ENCODE measurements at regions not wholly inside any gene's neighbourhood (a gene's known extent, or its start where the extent isn't known, plus 50 kb on each side); places are given as distances from the start of the nearest gene placed in this dataset.

DNA sequence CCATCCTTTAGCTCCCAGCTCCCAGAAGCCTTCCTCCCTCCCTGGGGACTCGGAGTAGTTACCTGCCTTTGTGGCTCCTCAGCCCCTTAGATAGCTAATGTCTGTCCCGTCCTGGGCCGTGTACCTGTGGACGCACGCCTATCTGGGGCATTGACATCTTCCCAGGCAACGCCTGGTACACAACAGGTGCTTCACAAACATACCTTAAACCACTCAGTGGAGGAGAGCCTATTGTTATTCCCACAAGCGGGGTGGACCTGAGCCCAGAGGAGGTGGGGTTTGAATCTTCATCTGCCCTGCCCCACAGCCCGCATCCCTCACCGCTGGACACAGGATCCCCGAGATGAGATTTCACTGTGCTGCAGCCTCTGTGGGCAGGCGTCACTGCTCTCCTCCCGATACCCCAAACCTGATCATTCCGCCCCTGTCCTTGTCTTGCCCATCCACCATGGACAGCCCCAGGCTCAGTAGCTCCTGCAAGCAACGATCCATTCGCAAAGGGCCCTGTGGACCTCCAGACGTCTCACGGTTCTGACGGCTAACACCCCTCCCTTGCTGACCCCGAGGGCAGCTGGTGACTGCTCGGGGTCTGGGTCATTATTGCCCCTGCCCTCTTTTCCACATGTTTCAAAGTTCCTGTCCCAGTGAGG lies 73.8 kb upstream of the SHISAL1 start:
- DNase-seq = no peak

DNA sequence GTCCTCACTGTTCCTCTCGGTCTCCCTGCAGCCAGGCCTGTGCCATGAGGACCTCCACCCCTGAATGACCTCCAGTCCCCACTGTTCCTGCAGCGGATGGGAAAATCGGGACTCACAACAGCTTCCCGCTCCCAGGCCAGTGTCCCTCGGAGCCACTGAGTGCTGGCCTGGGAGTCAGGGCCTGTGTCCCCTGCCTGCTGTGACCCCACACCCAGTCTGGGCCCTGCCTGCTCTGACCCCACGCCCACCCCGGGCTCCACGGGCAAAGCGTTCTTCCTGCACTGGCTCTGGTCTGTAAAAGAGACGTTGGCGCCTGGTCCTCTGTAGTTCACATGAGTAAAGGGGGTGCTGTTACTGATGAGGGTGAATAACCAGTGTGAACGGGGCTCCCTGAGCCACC lies 73.0 kb upstream of the SHISAL1 start:
- DNase-seq = no peak

DNA sequence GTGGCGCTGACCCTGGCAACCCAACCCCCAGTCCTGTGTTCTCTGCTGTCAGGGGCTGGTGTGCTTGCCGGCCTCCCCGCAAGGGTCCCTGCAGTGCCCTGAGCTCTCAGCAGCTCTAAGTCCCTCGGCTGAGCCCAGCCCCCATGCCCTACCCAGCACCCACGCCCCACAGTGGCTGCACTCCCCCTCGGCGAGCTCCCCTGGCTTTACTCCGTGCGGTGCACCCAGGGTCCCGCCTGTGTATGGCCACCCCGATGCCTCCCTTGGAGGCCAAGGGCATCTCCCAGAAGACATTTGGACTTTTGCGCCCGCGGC lies 72.5 kb upstream of the SHISAL1 start:
- no peak for DNase-seq

DNA sequence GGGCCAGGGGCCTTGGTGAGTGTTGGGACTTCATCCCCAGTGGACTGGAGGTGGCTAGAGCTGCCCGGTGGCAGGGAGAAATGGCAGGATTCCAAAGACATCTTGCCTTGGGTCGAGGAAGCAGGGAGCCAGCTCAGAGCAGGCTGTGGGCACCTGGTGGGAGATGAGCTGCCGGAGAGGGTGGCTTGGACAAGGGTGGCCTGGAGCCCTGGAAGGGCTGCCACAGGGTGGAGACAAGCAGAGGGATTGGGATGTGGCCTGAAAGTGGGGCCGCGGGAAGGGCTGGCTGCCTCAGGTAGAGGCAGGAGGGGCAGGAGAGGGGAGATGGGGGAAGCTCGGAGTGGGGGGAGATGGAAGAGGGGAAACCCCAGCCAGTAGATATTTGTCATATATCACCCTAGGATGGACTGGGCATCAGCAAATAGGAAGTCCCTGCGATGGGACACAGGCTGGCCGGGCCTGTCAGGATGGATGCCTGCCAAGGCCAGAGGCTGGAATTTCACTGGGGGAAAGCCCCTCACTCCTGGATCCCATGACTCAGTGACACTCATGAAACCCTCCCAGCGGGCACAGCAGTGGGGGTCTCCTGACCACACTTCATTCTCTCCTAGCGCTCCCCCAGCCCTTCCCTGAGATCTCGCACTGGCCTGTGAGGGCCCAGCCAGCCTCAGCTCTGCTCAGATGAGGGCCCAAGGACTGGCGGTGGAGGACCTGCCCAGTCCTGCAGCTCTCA lies 72.0 kb upstream of the SHISAL1 start:
- no peak for DNase-seq

DNA sequence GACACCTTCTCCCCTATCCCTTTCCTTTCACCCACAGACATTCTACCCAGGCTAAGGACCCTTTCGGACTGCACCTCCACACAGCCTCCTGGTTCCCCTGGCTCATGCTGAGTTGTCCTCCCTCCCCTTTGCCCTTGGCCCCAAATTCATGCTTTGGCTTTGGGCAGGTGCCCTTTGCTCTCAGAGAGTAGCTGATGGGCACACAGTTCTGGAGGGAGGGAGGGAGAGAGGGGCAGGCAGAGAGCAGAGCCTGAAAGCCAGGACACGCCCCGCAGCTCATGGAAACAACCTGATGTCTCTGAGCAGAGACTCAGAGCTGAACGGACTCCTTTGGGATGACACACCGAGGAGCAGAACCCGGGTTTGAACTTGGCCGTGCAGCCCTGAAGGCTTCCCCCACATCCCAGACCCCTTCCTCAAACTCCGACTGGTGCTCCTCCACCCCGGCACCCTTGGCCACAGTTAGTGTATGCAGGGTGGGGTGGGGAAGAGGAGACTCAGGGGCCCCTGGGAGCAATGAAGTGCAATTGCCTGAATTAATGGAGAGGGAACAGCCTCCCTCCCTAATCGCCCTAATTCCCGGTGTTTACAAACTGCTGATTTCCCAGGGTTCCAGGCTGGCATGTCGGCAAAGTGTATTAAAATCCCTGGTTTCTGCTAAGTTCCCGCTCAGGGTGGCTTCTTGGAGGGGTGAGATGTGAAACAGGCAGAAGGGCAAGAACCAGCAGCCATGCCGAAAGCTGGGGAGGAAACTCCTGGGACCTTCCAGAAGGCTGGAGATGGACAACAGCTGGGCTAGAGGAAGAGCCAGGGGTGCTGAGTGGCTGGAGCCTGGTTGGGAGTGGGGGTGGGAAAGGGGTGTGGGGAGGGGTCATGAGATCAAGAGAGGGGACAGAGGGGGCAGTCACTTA lies 71.2 kb upstream of the SHISAL1 start:
- DNase-seq = no peak

DNA sequence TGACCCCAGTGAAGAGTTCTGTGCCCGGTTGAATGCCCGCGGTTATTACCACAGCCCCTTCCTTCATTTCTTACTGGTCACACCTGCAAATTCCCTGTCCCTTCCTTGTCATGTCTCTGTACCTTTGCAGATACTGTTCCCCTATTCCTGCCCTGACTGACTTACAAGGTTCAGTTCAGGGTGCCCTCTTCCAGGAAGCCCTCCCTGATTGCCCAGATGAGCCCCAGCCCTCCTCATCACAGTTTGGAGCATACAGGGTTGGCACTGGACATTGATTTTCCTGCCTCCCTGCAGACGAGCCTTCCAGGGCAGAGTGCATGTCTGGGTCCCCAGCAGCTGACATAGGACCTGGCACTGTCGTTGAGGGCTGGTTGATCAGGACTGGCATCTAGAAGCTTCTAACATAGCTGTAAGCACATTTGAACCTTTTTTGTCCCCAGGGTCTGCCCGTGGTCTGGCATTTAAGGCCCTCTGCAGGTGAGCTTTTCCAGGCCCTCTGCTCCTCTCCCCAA lies 70.4 kb upstream of the SHISAL1 start:
- no peak for DNase-seq

DNA sequence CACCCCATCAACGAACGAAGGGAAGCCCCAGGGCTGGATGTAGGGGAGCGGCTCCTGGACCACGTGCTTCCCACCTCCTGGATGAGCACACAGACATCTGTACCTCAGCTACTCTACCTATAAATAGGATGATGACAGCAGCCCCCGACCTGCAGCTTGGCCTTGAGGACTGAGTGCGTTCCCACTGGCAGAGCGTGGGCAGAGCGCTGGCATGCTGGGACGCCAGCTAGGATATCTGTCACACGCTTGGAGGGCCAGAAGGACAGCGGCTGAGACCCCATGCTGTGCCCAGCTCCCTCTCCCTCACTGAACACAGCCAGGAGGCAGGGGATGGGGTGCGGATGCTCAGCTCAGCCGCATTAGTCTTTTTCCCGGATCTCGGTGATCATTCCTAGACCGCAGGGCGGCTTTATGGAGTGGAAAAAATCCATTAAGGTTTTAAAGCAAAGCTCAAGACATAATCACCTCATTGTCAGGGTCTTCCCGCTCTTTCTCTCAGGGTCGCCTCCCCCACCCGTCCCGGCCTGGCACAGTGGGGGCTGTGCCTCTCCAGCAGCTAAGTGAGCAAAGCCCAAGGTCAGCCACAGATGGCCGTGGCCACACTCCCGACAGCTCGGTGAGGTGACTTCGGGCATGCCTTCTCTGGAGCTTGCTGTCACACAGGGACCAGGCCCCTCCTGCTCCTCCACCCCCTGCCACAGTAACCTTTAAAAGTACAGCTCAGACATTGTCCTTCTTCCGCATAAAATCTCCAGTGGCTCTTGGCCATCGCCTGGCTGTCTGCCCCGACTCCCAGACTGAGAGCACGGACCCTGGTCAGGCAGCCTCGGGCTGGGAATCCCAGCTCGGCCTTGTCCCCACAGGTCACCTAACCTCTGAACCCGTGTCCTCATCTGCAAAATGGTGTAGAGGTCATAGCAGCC lies 69.6 kb upstream of the SHISAL1 start:
- no peak for DNase-seq

DNA sequence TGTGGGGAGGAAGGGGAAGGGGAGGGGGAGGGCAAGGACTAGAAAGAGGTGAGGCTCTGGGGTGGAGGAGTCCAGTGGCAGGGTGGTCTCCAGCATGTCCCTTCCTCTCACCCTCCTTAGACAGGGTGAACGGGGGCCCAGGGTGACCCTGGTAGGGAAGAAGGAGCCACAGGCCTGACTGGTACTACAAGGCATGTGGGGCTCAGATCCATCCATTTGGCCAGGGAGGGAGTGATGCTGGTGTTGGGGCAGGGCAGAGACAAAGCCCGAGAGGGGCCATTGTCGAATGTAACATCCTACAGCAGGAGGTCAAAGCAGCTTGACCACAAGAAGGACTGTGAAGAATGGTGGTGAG lies 69.0 kb upstream of the SHISAL1 start:
- no peak for DNase-seq

DNA sequence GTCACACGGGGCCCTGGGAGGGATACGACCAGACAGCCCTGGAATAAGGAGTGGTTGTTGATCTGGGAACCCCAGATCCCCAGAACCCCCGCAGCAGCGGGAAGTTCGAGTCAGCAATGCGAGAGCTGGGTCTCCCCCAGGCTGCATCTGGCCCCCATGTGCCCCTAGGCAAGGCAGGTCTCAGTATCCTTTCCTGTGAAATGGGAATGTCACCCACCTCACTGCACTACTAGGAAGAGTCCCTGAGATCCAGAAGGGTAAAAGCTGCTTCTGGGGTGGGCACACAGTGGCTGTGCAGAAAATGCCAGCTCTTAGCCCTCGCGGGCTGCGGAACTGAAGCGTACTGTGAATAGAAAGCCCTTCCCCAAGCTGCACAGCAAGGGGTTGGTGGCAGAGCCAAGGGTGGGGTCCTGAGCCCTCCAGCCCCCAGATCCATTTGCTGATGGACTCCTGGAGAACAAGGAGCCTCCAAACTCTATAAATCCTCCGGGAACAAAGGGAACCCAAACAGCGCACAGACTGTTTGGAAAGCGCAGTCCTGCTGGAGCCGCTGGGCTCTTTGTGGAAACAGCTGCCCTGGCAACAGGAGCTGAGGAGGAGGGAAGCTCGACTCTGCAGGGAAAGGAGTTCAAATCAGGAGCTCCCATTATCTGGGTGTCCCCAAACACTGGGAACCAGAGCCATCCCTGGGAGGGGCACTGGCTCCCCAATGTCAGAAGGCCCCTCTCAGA lies 68.2 kb upstream of the SHISAL1 start:
- DNase-seq = no peak

DNA sequence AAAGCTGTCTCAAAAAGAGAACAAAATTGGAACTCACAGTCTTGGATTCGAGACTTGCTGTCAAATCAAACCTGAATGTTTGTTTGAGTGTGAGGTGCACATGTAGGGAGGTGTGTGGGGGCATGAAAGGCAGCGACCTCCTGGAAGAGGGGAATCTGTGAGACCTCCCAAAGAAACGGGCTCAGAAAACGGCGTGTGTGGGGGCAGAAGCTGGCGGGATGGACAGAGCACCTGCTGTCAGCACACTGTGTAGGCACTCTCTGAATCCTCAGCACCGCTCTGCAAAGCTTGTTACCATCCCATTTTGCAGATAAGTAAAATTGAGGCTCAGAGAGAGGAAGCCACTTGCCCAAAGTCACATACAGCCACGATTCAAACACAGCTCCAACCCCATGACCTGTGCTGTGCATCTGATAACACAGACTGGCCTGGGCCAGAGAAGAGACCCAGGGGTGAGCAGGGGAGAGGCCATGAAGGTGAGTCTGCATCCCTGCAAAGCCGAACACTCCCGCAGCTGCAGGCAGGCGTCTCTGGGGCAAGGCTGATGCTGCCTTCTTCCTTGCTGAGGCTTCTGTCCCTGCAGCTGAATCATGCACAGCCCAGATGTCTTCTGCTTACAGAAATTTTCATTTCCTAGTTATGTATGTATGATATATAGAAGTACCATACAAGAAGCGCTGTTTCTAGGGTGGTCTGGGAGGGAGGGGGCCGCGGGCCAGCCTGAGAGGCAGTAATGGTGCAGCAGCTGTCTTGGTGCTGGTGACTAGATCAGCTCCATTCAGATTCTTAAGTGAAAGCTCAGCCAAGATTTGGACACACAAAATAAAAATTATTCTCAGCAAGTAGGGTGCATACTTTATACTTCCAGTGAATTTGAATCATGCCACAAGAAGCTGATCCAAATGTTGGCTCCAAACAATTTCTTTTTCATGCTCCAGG lies 67.3 kb upstream of the SHISAL1 start:
- no peak for DNase-seq

DNA sequence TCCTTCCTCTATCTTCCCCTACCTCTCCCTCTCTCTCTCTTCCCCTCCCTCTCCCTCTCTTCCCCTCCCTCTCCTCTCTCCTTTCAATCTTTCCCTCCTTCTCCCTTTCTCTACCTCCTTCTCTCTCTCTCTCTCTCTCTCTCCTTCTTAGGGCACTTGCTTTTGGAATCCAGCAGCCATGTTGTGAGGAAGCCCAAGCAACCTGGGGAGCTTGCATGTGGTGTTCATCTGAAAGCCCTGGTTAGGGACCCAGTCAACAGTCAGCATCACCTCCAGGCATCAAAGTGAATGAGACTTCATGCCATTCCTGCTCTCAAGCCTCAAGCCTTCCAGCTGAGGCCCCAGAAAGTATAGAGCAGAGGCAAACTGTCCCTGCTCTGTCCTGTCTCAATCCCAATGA lies 65.6 kb upstream of the SHISAL1 start:
- DNase-seq = no peak

DNA sequence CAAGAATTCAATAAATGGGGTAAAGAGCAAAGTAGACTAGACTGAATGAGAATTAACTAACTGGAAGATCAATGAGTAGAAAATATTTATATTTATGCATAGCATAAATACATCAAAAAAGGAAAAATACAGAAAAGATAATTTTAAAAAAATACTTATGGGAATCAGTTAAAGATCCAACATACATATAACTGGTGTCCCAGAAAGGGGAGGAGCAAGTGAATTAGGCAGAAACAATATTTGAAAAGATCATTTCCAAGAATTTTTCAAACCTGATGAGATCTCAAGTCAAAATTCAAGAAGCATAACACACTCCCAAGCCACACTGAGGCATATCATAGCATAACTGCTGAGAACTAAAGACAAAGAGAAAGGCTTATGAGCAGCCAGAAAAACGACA lies 62.7 kb upstream of the SHISAL1 start:
- DNase-seq = no peak

DNA sequence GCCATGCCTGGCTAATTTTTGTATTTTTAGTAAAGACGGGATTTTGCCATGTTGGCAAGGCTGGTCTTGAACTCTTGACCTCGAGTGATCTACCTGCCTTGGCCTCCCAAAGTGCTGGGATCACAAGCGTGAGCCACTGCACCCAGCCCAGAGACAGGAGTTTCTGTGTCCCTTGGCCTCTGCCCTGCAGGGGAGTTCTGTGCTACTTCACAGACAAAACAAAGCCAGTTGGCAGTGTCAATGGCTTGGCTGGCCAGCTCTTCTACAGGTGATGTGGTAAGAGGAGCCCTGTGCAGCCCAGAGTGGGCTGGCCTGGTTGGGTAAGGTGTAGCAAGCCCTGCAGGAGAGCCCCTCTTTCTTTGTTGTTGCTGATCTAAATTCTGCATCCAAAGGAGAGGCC lies 60.5 kb upstream of the SHISAL1 start:
- no peak for DNase-seq

DNA sequence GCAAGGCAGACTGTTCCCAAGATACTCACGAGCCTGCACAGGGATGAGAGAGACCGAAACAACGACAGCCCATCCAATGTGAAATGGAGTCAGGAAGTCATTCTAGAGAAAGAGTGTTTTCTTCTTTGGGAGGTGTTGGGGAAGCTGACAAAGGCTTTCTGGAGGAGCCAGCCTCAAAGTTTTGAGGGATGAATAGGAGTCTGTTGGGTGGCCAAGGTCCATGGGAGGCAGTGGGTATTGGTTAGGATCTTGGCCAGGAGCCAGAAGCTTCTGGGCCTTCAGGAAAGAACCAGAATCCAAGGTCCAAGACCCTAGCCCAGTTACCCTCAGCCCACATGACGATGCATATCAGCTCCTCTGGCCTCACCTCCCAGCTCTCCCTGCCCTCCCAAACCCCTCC lies 59.9 kb upstream of the SHISAL1 start:
- DNase-seq = no peak

DNA sequence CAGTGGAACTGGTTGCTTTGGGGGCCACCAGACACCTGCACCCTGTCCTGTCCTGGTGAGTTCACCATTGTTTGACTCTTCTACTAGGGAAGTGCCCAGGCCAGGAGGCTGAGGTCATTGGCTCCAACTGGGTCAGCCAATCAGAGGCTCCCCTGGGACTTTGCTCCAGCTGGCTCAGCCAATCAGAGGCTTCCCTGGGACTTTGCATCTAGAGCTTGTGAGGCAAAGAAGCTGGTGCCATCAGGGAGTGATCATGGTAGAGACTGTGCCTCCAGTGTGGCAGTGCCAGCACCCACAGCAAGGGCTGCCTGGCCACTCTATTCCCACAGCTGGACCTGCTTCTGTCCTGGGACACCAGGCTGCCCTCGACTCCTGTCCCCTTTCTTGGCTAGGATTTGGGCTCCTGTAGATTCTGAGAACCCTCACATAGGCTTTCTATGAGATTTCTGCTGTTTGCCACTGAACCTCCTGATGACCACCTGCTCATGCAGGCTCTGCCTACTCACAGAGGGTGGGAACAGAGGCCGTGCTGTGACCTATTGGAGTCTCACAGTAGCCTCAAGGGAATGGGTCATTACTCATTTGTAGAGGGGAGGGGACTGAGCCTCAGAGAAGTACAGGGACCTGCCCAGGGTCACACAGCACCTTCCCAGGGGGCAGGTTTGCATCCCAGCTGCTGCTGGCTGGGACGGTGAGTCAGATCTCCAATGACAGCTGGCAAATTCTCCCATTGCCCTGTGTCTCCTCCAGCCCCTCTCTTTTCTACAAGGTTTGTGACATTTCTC lies 59.2 kb upstream of the SHISAL1 start:
- DNase-seq = no peak

DNA sequence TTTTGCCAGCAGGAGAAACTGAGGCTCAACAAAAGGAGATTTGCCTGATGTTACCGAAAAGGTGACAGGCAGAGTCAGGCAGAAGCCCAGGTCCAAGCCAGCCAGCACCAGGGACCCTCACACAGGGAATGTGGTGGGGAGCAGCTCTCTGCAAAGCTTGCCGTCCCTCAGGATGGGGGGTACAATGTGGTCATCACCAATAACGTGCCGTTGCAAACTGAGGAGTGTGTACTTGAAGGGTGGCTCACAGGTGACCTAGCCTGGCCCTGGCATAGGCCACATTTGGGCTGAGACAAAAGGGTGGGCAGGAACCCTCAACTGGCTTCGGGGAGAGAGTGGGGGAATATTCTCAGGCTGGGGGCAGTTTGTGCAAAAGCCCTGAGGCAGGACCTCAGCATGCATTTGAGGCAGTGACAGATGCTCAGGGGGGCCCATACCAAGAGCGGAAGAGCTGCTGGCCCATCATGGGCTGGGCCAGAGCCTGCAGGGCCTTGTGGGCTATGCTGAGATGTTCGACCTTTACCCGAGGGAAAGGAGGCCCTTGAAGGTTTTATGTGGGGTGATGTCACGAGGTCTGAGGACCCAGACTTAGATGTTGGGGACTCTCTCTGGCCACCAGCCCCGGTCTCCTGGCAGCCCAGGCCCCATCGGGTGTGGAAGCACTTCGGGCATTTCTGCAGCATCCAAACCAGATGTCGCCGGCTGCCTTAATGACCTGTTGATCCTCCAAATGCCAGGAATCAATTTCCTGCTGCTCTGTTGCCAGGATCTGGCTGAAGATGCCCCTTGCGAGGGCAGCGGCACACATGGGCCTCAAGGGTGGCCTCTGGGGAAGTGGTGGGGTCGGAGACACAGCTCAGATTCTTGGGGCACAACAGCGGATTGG lies 57.4 kb upstream of the SHISAL1 start:
- no peak for DNase-seq

DNA sequence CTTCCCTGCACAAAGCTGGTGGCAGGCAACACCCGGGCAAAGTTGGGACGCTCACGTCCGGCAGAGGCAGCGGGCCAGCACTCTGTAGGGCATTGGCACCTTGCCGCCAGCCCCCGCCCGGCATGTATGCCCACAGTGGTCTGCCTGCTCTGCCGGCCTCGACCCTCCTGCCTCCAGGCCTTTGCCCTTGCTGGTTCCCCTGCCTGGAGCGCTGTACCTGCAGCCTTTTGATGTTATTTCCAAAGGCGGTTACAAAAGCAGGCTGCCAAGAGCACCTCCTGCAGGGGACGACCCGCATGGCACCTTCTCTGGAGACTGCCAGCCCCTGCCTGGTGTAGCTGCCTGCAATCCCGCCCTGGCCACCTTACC lies 56.5 kb upstream of the SHISAL1 start:
- DNase-seq = no peak

DNA sequence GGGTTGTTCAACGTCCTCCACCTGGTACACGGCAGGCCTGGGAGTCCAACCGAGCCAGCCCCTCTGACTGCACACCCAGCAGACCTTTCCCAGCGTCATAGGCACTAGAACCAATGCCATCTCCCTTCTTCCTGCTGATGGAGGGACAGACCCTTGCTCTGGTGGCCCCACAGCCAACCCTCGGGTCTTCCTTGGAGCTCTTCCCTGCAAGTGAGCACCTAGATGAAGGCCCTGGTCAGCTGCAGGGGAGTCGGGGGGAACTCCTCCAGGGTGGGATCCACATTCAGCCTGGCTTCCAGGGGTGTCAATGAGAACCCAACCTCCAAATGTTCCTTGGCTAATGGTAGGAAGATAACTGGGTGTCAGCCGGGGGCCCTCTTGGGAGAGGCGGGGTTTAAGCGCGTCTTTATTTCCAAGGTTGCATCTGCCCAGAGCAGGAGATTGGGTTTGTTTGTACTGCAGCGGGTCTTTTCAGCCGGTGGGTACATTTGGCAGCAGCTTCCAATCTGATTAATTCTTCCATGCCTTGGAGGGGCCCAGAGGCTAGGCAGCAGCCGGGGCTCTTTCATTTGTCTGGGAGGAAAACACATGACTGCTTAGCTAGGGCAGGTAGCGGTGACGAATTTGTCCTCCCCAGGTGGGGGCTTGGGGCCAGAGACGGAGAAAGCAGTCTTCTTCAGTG lies 56.0 kb upstream of the SHISAL1 start:
- no peak for DNase-seq
